Stimulated activated naive CD4-positive, alpha-beta T cell (primary cell): ENCODE measurements at regions not wholly inside any gene's neighbourhood (a gene's known extent, or its start where the extent isn't known, plus 50 kb on each side); places are given as distances from the start of the nearest gene placed in this dataset.

Source experiments
- DNase-seq, 6 experiments: peaks; one replicate each; lab custom pipeline; 2025; lab: John Stamatoyannopoulos, UW

DNA sequence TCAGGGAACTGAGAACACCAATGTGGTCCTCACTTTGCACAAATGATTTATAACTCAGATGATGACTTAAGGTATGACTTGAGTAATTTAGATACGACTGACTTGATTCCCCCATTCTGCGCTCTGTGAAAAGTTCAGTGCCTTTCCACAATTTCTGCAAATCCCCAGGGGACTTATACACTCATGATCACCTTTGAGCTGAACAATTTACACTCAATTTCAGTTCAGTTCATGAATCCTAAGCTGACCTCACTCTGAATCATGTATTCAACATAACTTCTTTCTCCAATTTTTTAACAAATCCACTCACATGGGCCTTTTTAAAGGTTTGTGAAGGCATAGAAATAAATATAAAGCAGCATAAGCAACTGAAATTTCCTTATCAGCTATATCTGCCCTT is 274.2 kb downstream of the FAM76B start:
- DNase-seq, result no peak

DNA sequence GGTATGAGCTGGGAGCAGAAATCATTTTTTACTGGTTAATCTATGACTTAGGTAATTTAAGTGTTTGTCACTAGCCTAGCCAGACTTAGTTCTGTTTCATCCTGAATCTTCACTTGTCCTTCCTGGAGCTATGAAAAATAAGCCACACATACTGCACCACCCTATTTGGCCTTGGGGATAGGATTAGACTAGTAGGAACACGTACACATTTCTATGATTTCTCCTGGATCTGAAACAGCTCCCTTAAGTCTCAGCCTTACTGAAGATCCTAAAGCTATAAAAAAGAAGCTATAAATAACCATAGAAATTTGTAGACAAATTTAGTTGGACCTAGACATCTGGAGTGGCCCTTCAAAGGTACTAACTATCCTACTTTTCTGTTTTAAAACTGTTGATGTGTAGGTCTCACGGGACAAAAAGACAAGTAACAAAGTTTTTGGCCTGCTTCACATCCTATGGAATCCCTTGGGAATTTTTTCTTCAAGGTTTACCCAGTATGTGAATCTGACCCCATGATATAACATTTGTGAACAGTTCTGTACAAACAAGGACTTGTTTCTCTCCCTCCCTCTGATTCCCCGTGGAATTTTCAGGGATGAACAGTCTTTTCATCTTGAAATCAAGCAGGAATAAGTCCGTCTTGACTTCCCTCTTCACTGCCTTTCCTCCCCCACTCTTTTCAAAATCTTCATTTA is 275.0 kb downstream of the FAM76B start:
- DNase-seq, result no peak

DNA sequence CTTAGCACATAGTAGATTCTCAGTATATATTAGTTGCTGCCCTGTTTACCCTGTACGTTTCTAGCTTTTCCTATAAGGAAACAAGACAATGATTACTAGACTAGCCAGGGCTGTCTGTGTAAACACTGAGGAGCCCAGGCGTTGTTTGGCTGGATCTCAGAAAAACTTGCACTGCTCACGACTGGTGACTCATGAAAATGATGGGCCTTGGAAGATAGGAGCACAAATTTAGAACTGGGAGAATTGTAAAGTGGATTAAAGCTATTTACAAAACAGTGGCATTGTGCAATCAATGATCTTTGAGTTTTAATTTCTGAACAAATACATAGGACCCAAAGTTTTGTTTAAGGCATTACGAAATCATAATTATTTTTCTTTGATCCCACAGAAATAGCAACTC is 276.9 kb downstream of the FAM76B start:
- DNase-seq, result no peak

DNA sequence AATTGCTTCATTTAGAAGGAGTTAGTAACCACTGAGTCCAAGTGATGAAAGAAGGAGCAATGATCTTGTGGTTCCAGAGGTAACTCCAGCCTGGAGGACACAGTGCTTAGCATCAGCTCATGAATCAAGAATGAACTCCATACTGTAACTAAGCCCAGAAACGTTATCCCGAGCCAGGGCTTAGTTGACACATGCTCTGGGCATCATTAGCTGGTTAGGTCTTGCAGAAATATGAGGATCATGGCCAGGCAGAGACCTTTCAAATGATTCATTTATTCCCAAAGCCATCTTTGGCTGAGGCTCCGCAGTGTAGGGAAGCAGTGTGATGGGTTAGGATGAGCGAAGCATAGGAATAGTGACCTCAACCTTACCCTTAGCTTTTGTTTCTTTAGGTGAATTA is 277.4 kb downstream of the FAM76B start:
- no peak for DNase-seq

GRCh38 chr11:95508219-95508890 is 277.4 kb upstream of the SESN3 start:
- no peak for DNase-seq

DNA sequence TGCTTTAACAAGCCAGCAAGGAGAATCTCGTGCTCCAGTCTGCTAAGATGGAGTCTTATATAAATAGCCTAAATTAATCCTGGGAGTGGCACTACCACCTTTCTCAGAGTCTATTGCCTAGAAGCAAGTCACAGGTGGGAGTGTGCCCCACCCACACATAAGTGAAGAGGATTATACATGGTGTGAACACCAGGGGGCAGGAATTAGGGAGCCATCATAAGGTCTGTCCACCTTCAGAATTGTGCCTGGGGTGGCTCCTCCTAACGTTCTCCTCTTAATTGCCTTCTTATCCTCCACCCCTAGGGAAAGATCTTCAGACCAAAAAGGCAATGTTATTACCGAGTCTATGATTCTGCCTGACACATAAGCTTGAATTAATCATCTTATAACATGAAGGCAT is 276.8 kb upstream of the SESN3 start:
- no peak for DNase-seq

DNA sequence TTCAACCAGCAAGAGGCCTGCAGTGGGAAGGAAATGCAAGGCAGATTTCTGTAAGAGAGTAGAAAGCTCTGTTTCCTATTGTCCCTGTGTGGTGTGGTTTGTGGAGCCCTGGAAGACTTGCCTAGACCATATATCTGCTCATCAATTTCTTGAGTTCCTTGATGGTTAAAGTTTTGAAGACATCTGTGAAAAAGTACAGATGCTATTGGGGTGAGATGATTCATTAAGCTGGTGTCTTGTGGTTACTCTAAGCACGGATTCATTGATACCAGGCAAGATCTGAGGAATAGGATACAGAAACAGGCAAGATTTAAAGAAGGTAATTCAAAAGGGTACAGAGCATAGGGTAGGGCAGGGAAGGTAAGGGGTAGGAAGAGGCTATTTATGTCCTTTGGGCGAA is 275.8 kb upstream of the SESN3 start:
- no peak for DNase-seq

GRCh38 chr11:95505927-95506426 is 275.0 kb upstream of the SESN3 start:
- DNase-seq, result no peak

DNA sequence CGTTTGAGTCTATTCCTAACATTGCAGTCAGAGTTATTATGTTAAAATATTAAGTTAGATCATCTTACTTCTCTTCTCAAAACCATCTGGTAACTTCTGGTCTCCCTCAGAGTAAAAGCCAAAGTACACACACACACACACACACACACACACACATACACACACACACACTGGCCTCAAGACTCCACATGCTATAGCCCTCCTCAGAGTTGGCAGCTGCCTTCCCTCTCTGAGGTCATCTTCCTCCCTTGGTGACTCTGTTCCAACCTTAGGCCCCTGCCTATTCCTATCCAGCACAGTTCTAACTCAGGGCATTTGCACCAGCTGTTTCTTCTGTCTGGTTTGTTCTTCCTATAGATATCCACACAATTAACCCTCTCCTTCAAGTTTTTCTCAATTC is 272.0 kb upstream of the SESN3 start:
- no peak for DNase-seq

GRCh38 chr11:95502522-95502921 is 271.5 kb upstream of the SESN3 start:
- no peak for DNase-seq

DNA sequence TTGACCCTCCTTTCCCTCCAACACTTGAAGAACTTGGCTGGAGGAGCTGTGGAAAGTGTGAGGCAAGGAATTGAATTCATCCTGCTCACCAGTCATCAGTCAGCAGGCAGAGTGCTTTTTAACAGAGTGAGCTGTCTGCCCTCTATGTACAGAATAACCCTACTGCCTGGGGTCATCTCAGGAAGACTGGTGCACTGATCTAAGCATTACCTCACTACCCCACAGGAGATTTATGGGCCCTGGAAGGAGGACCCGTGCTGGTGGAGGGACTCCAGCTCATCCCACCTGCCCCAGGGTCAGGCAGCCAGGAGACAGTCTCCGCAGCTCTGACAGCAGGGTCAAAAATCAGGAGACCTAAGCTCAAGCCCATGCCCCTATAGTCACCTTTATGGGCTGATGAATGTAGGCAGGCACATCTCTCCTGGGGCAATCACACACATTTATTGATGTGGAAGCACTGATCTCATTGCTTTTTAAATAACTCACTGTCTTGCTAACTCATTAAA is 270.8 kb upstream of the SESN3 start:
- no peak for DNase-seq

DNA sequence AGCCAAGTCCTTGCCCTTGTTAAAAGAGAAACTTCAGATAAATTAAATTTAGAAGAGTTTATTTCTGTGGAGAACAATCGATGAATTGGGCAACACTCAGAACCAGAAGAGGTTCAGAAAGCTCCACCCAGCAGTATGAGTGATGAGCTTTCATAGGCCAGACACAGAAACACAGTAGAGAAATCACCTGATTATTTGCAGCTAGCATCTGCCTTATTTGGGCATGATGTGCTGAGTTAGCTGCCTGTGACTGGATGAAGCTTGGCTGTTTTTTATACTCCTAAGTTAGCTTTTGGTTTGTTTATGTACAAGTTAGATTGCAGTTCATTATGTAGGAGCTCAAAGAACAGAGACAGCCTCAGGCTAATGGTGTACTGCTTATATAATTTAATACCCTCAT is 269.5 kb upstream of the SESN3 start:
- DNase-seq, result no peak

DNA sequence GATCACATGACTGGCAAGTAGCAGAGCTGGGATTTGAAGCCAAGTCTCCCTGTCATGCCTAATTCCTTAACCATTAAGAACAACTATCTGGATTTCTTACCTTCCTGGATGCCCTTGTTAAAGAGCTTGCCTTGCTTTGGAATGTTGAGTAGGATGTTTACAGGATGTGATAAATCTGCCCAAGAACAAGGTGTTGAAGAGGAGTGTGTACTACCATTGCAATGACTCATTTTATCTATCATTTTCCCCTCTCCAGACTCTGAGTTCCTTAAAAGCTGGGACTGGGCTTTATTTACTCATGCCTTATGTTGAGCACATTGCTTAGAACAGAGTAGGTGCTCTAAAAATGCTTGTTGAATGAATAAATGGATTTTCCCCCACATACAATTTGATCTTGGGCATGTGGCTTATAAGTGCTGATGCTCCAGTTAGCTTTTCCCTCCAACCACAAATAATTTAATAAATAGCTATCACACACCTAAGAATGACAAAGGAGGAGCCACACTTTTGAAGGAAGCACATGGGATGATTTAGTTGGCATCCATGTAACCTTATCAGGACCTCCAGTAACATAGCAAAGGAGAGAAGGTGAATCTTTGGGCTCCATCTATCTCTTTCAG is 268.6 kb upstream of the SESN3 start:
- DNase-seq, result no peak

DNA sequence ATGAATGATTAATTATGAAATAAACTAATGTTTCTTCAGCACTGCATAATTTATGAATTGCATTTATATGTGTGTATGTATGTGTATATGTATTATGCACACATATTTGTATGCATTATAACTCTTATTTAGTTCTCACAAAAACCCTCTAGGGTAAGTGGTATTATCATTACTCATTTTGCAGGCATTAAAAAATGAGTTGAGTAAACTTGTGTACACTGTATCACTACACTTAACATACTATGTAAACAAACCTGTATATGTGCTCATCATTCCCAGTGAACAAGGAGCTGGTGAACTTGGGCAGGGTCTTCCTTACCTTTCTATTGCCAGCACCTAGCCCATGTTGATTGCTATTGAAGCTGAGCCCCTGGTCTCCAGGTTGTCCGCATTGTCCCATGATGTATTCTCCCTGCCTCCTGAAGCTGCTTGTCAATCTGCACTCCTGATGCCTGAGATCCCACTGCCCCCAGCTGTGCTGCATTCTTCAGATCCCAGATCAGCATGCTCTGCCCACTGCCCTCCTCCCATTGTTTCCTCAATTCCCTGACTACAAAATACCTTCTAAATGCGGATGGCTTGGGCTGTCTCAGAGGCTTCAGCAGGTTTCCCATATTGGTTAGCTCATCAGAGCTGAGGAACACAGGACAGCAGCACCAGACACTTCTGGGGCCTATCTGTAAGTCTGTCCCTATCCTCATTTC is 267.9 kb upstream of the SESN3 start:
- DNase-seq, result no peak

DNA sequence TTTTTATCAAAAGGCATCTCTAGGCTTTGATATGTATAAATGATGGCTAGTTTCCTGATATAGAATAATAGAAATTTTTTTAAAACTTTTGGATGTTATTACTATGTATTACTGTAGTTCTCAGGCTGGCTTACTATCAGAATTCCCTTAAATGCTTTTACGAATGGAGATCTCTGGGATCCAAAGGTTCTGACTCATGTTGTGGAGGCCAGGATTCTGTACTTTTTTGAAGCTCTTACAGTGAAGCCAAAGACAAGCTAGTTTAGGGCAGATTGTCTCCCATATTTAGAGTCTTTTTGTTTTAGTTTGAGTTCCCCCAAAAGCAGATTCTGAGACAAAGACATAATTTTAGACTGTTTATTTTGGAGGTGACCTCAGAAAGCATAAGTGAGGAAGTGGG is 265.9 kb upstream of the SESN3 start:
- DNase-seq, result no peak

GRCh38 chr11:95495706-95496105 is 264.7 kb upstream of the SESN3 start:
- no peak for DNase-seq

- DNase-seq, result no peak
Observed at GRCh38 chr11:95494856-95495255, 263.9 kb upstream of the SESN3 start.

DNA sequence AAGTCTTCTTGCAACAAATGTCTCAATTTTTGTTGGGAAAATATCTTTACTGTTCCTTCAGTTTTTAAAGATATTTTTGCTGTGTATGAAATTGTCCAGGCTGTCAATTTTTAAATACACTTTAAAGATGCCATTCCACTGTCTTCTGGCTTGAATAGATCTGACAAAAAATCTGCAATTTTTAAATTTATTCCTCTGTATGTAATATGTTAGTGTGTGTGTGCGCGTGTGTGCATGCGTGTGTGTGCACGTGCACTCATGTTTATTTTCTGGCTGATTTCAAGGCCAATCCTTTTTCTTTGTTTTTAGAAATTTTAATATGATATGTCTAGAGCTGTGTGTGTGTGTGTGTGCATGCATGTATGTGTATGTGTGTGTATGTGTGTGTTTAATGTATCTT is 263.2 kb upstream of the SESN3 start:
- no peak for DNase-seq

GRCh38 chr11:95490625-95491024 is 259.6 kb upstream of the SESN3 start:
- no peak for DNase-seq

DNA sequence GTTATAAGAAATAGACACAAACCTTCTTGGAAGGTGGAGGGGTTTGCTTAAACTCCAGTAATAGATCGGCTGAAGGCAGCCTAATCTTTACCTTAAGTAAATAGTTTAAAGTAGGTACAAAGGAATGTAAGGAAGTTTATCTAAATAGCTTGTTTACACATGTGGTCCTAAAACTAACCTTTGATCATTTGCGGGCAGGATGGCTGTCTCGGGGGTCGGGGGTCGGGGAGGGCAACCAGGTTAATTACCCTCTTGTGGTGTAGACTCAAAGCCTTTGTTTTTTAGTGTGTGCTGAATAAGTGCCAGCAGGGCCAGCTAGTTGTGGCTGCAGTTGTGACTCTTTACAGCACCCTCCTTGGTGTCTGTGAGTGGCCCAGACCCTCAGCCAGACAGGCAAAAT is 256.9 kb upstream of the SESN3 start:
- DNase-seq, result no peak

GRCh38 chr11:95487391-95487790 is 256.4 kb upstream of the SESN3 start:
- no peak for DNase-seq

- DNase-seq, result no peak
Observed at GRCh38 chr11:95486979-95487378, 256.0 kb upstream of the SESN3 start.

GRCh38 chr11:95486466-95486865 is 255.5 kb upstream of the SESN3 start:
- DNase-seq, result no peak
